Esophagus muscularis mucosa (tissue), 4 donors: ENCODE measurements at regions not wholly inside any gene's neighbourhood (a gene's known extent, or its start where the extent isn't known, plus 50 kb on each side); places are given as distances from the start of the nearest gene placed in this dataset.

Experiments
- DNase-seq: peaks from one replicate; pipeline ENCODE4 v3.0.0-alpha.2; 2017; ENCODE audit errors: extremely low spot score
- H3K27ac ChIP-seq, 4 donors: fragments of 200-600 bp; sonication (generic); replicated peaks in 1 of 4; 1 replicate in 3 of 4; 2 replicates in 1 of 4; pipeline ENCODE4 v1.5.1; 2016 to 2019; ENCODE audit warnings: mild to moderate bottlenecking in 1 of 4
- H3K27me3 ChIP-seq, 4 donors: fragments of 200-600 bp; sonication (generic); one replicate each; pipeline versions ENCODE4 v1.5.1 to v1.6.0; 2016 to 2019
- H3K36me3 ChIP-seq, 4 donors: fragments of 200-600 bp; sonication (generic); one replicate each; pipeline ENCODE4 v1.5.1; 2016 to 2019
- H3K4me1 ChIP-seq, 4 donors: fragments of 200-600 bp; sonication (generic); one replicate each; pipeline ENCODE4 v1.5.1; 2016 to 2019
- H3K4me3 ChIP-seq, 4 donors: fragments of 200-600 bp; sonication (generic); 1 replicate in 2 of 4; 2 replicates in 2 of 4; pipeline ENCODE4 v1.5.1; 2016 to 2019; ENCODE audit warnings: mild to moderate bottlenecking in 4 of 4, moderate library complexity in 1 of 4
- H3K9me3 ChIP-seq, 4 donors: fragments of 200-600 bp; sonication (generic); 1 replicate in 3 of 4; 2 replicates in 1 of 4; pipeline ENCODE4 v1.5.1; 2016 to 2019
- CTCF ChIP-seq, 3 experiments: fragments of 200-600 bp in 2 of 3; fragments of 450-650 bp in 1 of 3; sonication (generic) in 2 of 3; IDR thresholded peaks; one replicate each; pipeline ENCODE4 v1.5.1; 2017 to 2019; ENCODE audit warnings: antibody characterized with exemption in 3 of 3, mild to moderate bottlenecking in 2 of 3, moderate library complexity in 1 of 3
- EP300 ChIP-seq: sonication (generic); formaldehyde crosslinking; IDR thresholded peaks from one replicate; pipeline ENCODE4 v1.6.1; 2017; ENCODE audit warnings: antibody characterized with exemption
- POLR2A ChIP-seq: fragments of 450-650 bp; IDR thresholded peaks from one replicate; pipeline ENCODE4 v1.6.1; 2017; ENCODE audit warnings: antibody characterized with exemption, moderate library complexity, mild to moderate bottlenecking, low read depth
- POLR2AphosphoS5 ChIP-seq, 2 donors: sonication (generic); formaldehyde crosslinking; IDR thresholded peaks; one replicate each; pipeline ENCODE4 v1.6.1; 2017; ENCODE audit warnings: antibody characterized with exemption in 2 of 2
- WGBS: methylation state at CpG from one replicate; pipeline ENCODE4 v1.1.5; 2018; 5-methylcytosine and 5-hydroxymethylcytosine counted together
- intact Hi-C: fragments of 100-400 bp; cut with DNase I; formaldehyde crosslinking; loops from one replicate; pipeline ENCODE4 v1.15.1; 2023

- no peak overlapping the region for H3K27ac ChIP-seq
- no peaks in the 10 kb centered on the region for H3K4me1 ChIP-seq
- 36% methylated on average over 3 of the region's 3 CpGs for WGBS
- H3K9me3 ChIP-seq = no peaks in the 10 kb centered on the region
- peaks cover 0 to 56% (median 2%) of the 10 kb centered on the region in 4 donors for H3K27me3 ChIP-seq
- DNase-seq = no peak
- TF ChIP-seq POLR2A (no peak), POLR2AphosphoS5 (IDR thresholded peaks at IDR 0.05) (no peak), CTCF (IDR thresholded peaks at IDR 0.05) (no peak), EP300 (no peak)
- intact Hi-C loops = no loop called here
- H3K36me3 ChIP-seq = no peaks in the 10 kb centered on the region
- H3K4me3 ChIP-seq = no peak overlapping the region
These were observed 74.4 kb upstream of the ZC3H12A start for GRCh38 chr1:37399830-37400464.

GRCh38 chr1:37400466-37401225, 73.7 kb upstream of the ZC3H12A start:
- intact Hi-C loops = no loop called here
- 60% methylated on average over 21 of the region's 21 CpGs for WGBS
- H3K9me3 ChIP-seq = no peaks in the 10 kb centered on the region
- peaks cover 0 to 49% (median 0%) of the 10 kb centered on the region in 4 donors for H3K27me3 ChIP-seq
- no peak for DNase-seq
- TF ChIP-seq POLR2A (no peak), EP300 (no peak), POLR2AphosphoS5 (IDR thresholded peaks at IDR 0.05) (no peak), CTCF (IDR thresholded peaks at IDR 0.05) (no peak)
- no peak overlapping the region for H3K4me3 ChIP-seq
- H3K4me1 ChIP-seq = no peaks in the 10 kb centered on the region
- H3K27ac ChIP-seq = no peak overlapping the region
- no peaks in the 10 kb centered on the region for H3K36me3 ChIP-seq

GRCh38 chr1:37403166-37403565, 71.2 kb upstream of the ZC3H12A start:
- no peak for TF ChIP-seq EP300
- no peak for TF ChIP-seq POLR2A
- TF ChIP-seq CTCF (IDR thresholded peaks at IDR 0.05) = no peak
- no peak for TF ChIP-seq POLR2AphosphoS5 (IDR thresholded peaks at IDR 0.05)
- Histone ChIP-seq H3K36me3 (no peaks in the 10 kb centered on the region), H3K27ac (no peak overlapping the region), H3K9me3 (no peaks in the 10 kb centered on the region), H3K4me3 (no peak overlapping the region), H3K27me3 (peaks cover 0 to 27% (median 0%) of the 10 kb centered on the region in 4 donors), H3K4me1 (no peaks in the 10 kb centered on the region)
- no peak for DNase-seq
- 76% methylated on average over 4 of the region's 4 CpGs for WGBS
- intact Hi-C loops = no loop called here

- no peaks in the 10 kb centered on the region for H3K4me1 ChIP-seq
- peaks cover 0 to 22% (median 0%) of the 10 kb centered on the region in 4 donors for H3K27me3 ChIP-seq
- TF ChIP-seq POLR2AphosphoS5 (IDR thresholded peaks at IDR 0.05) = no peak
- TF ChIP-seq EP300 = no peak
- no peak for TF ChIP-seq POLR2A
- no peak for TF ChIP-seq CTCF (IDR thresholded peaks at IDR 0.05)
- H3K27ac ChIP-seq = no peak overlapping the region
- 62% methylated on average over 4 of the region's 4 CpGs for WGBS
- intact Hi-C loops = no loop called here
- no peaks in the 10 kb centered on the region for H3K36me3 ChIP-seq
- no peak for DNase-seq
- H3K9me3 ChIP-seq = no peaks in the 10 kb centered on the region
- no peak overlapping the region for H3K4me3 ChIP-seq
These were observed 69.7 kb upstream of the ZC3H12A start for GRCh38 chr1:37404711-37405110.
